A673 (cell line): ENCODE measurements at regions not wholly inside any gene's neighbourhood (a gene's known extent, or its start where the extent isn't known, plus 50 kb on each side); places are given as distances from the start of the nearest gene placed in this dataset.

ENCODE experiments used
- CTCF ChIP-seq: fragments of 300-800, 200-600 bp; sonication (generic); conservative IDR thresholded peaks from 2 replicates; pipeline ENCODE4 v1.5.1; 2017; ENCODE audit warnings: low read depth, mild to moderate bottlenecking, antibody characterized with exemption, low read length, moderate library complexity, mixed read lengths
- EZH2 ChIP-seq: fragments of 200-600 bp; sonication (generic); IDR thresholded peaks from 2 replicates; pipeline ENCODE4 v1.6.1; 2017; ENCODE audit warnings: borderline replicate concordance, low read depth, mild to moderate bottlenecking, mixed read lengths, antibody characterized with exemption, low read length; ENCODE audit not compliant: poor library complexity, severe bottlenecking

GRCh38 chr1:194710671-194711070 lies 1524.3 kb upstream of the B3GALT2 start:
- TF ChIP-seq CTCF, result no peak
- TF ChIP-seq EZH2, result no peak
